ENCODE measurements at regions not wholly inside any gene's neighbourhood (a gene's known extent, or its start where the extent isn't known, plus 50 kb on each side); places are given as distances from the start of the nearest gene placed in this dataset.

DNA sequence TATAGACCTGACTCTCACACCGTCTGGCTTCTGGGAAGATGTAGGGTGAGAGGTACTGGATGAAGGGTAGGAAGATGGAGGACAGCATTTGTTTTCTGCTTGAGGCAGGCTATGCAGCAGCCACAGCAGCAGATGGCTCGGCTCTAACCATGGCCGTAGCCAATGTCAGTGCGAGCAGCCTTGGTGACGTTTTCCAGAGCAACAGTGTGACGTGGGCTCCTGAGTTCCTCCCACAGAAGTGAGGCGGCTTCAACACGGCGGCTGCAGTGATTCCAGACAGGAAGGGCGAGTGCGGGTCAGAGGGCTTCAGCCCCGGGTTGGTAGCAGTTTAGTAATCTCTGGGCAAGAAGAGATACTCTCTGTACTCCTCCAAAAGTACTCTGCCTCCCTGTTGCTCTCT lies 133.0 kb upstream of the MYT1L start:
- Histone ChIP-seq H3K36me3 (replicated peaks; ENCODE audit: insufficient read depth, low read length) (no peaks in the 10 kb centered on the region), H3K27ac (ENCODE audit: low read length) (no peak overlapping the region), H3K4me3 (ENCODE audit: low read length) (no peak overlapping the region), H3F3A (ENCODE audit: insufficient read depth, low read length) (no peaks in the 10 kb centered on the region), H3K4me1 (ENCODE audit: low read length) (no peaks in the 10 kb centered on the region), H3K9me3 (replicated peaks; ENCODE audit: insufficient read depth, low read length) (no peaks in the 10 kb centered on the region), H3K9me2 (replicated peaks; ENCODE audit: insufficient read depth, low read length) (no peaks in the 10 kb centered on the region), H3K79me2 (ENCODE audit: low read length) (no peaks in the 10 kb centered on the region), H3K4me2 (ENCODE audit: low read depth, low read length) (no peak overlapping the region), H3K27me3 (replicated peaks; ENCODE audit: insufficient read depth, low read length) (no peaks in the 10 kb centered on the region), H4K20me1 (ENCODE audit: insufficient read depth, low read length) (no peaks in the 10 kb centered on the region), H3K9ac (ENCODE audit: low read length) (no peak overlapping the region), H2AFZ (ENCODE audit: low read length) (no peak overlapping the region)
- DNase-seq: no peak
- no peak for TF ChIP-seq EZH2phosphoT487 (IDR thresholded peaks at IDR 0.05; ENCODE audit: low read length)
- TF ChIP-seq EZH2 (optimal IDR thresholded peaks at IDR 0.05; ENCODE audit: low read depth, low read length): no peak
- TF ChIP-seq, protein P1, sequence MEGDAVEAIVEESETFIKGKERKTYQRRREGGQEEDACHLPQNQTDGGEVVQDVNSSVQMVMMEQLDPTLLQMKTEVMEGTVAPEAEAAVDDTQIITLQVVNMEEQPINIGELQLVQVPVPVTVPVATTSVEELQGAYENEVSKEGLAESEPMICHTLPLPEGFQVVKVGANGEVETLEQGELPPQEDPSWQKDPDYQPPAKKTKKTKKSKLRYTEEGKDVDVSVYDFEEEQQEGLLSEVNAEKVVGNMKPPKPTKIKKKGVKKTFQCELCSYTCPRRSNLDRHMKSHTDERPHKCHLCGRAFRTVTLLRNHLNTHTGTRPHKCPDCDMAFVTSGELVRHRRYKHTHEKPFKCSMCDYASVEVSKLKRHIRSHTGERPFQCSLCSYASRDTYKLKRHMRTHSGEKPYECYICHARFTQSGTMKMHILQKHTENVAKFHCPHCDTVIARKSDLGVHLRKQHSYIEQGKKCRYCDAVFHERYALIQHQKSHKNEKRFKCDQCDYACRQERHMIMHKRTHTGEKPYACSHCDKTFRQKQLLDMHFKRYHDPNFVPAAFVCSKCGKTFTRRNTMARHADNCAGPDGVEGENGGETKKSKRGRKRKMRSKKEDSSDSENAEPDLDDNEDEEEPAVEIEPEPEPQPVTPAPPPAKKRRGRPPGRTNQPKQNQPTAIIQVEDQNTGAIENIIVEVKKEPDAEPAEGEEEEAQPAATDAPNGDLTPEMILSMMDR (IDR thresholded peaks at IDR 0.05; ENCODE audit: low read length): no peak

DNA sequence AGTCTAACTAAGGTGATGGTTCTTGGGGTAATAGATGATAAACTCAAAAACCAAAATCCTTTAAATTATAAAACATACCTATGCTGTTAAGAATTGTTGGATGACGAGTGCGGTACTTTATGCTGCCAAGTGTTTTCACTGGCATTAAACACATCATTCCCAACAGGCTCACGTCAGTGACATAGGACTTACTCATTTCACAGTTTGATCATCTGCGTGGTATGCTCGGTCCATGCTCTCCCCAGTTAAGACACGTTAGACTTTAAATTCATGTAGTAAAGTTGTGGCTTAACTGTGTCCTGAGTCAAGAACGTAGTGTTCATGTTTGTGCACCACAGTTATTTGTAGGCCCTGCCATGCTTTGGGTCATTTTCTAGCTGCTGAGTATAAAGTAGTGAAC lies 125.6 kb upstream of the MYT1L start:
- H3K4me2 ChIP-seq (ENCODE audit: low read depth, low read length): no peak overlapping the region
- no peaks in the 10 kb centered on the region for H3K9me2 ChIP-seq (replicated peaks; ENCODE audit: insufficient read depth, low read length)
- no peak overlapping the region for H2AFZ ChIP-seq (ENCODE audit: low read length)
- no peak overlapping the region for H3K9ac ChIP-seq (ENCODE audit: low read length)
- no peak overlapping the region for H3K27ac ChIP-seq (ENCODE audit: low read length)
- no peak for DNase-seq
- no peaks in the 10 kb centered on the region for H3K4me1 ChIP-seq (ENCODE audit: low read length)
- no peaks in the 10 kb centered on the region for H3K79me2 ChIP-seq (ENCODE audit: low read length)
- no peaks in the 10 kb centered on the region for H3F3A ChIP-seq (ENCODE audit: insufficient read depth, low read length)
- no peak overlapping the region for H3K4me3 ChIP-seq (ENCODE audit: low read length)
- no peaks in the 10 kb centered on the region for H4K20me1 ChIP-seq (ENCODE audit: insufficient read depth, low read length)
- H3K27me3 ChIP-seq (replicated peaks; ENCODE audit: insufficient read depth, low read length): no peaks in the 10 kb centered on the region
- H3K36me3 ChIP-seq (replicated peaks; ENCODE audit: insufficient read depth, low read length): no peaks in the 10 kb centered on the region
- TF ChIP-seq EZH2phosphoT487 (IDR thresholded peaks at IDR 0.05; ENCODE audit: low read length): no peak
- no peak for TF ChIP-seq EZH2 (optimal IDR thresholded peaks at IDR 0.05; ENCODE audit: low read depth, low read length)
- TF ChIP-seq, protein P1 (IDR thresholded peaks at IDR 0.05; ENCODE audit: low read length): no peak
- H3K9me3 ChIP-seq (replicated peaks; ENCODE audit: insufficient read depth, low read length): no peaks in the 10 kb centered on the region

DNA sequence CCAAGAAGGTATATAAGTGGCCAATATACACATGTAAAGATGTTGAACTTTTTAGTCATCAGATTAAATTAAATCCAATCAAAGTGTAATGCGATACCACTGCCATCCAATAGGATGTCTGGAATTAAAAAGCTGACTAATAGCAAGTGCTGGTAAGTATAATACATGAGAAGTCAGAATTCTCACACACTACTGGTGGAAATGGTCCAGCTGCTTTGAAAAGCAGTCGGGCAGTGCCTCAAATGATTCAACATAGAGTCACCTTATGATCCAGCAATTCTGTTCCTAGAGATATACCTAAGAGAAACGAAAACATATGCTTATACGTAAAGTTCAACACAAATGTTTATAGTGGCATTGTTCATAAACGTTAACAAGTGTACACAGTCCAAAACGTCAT lies 124.1 kb upstream of the MYT1L start:
- H3K36me3 ChIP-seq (replicated peaks; ENCODE audit: insufficient read depth, low read length): no peaks in the 10 kb centered on the region
- H3K4me1 ChIP-seq (ENCODE audit: low read length): no peaks in the 10 kb centered on the region
- no peaks in the 10 kb centered on the region for H3F3A ChIP-seq (ENCODE audit: insufficient read depth, low read length)
- no peaks in the 10 kb centered on the region for H3K27me3 ChIP-seq (replicated peaks; ENCODE audit: insufficient read depth, low read length)
- no peak overlapping the region for H3K27ac ChIP-seq (ENCODE audit: low read length)
- H3K9me2 ChIP-seq (replicated peaks; ENCODE audit: insufficient read depth, low read length): no peaks in the 10 kb centered on the region
- H2AFZ ChIP-seq (ENCODE audit: low read length): no peak overlapping the region
- no peaks in the 10 kb centered on the region for H3K9me3 ChIP-seq (replicated peaks; ENCODE audit: insufficient read depth, low read length)
- H4K20me1 ChIP-seq (ENCODE audit: insufficient read depth, low read length): no peaks in the 10 kb centered on the region
- H3K79me2 ChIP-seq (ENCODE audit: low read length): no peaks in the 10 kb centered on the region
- no peak overlapping the region for H3K4me2 ChIP-seq (ENCODE audit: low read depth, low read length)
- DNase-seq: no peak
- TF ChIP-seq EZH2phosphoT487 (IDR thresholded peaks at IDR 0.05; ENCODE audit: low read length): no peak
- TF ChIP-seq, protein P1 (IDR thresholded peaks at IDR 0.05; ENCODE audit: low read length): no peak
- no peak for TF ChIP-seq EZH2 (optimal IDR thresholded peaks at IDR 0.05; ENCODE audit: low read depth, low read length)
- H3K9ac ChIP-seq (ENCODE audit: low read length): no peak overlapping the region
- H3K4me3 ChIP-seq (ENCODE audit: low read length): no peak overlapping the region

Data from MM.1S (cell line).